ENCODE measurements at regions not wholly inside any gene's neighbourhood (a gene's known extent, or its start where the extent isn't known, plus 50 kb on each side); places are given as distances from the start of the nearest gene placed in this dataset.

DNA sequence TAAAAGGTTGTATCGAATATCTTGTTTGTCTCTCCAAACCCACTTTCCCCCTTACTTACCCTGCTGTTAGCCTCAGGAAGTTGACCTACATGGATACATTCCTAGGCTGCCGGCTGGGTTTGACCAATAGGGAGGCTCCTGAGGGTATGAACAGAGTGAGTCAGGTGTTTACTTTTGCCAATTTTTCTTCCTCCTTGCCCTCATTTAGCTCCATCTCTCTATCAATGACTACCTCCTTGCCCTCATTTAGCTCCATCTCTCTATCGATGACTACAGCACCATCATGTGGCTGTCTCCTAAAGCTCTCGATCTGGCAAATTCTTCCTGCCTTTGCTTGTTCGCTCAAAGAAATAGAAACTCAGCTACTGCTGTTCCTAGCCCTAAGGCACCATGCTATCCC, 571.9 kb upstream of the CRIM1 start:
- Mint-ChIP-seq H3K27ac (no peak overlapping the region), H3K36me3 (ENCODE audit: low read depth) (no peaks in the 10 kb centered on the region), H3K4me3 (no peak overlapping the region), H3K27me3 (no peaks in the 10 kb centered on the region), H3K9me3 (peaks cover 7% of the 10 kb centered on the region), H3K4me1 (no peaks in the 10 kb centered on the region)
- TF ChIP-seq, protein P1, sequence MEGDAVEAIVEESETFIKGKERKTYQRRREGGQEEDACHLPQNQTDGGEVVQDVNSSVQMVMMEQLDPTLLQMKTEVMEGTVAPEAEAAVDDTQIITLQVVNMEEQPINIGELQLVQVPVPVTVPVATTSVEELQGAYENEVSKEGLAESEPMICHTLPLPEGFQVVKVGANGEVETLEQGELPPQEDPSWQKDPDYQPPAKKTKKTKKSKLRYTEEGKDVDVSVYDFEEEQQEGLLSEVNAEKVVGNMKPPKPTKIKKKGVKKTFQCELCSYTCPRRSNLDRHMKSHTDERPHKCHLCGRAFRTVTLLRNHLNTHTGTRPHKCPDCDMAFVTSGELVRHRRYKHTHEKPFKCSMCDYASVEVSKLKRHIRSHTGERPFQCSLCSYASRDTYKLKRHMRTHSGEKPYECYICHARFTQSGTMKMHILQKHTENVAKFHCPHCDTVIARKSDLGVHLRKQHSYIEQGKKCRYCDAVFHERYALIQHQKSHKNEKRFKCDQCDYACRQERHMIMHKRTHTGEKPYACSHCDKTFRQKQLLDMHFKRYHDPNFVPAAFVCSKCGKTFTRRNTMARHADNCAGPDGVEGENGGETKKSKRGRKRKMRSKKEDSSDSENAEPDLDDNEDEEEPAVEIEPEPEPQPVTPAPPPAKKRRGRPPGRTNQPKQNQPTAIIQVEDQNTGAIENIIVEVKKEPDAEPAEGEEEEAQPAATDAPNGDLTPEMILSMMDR (IDR thresholded peaks at IDR 0.05), result no peak
- intact Hi-C loops (cut with micrococcal nuclease), result no loop called here
- POLR2A ChIA-PET, result no interaction called here
- DNase-seq (no peak), ATAC-seq (ENCODE audit: low read depth) (no peak)
- CTCF ChIA-PET, result no interaction called here

DNA sequence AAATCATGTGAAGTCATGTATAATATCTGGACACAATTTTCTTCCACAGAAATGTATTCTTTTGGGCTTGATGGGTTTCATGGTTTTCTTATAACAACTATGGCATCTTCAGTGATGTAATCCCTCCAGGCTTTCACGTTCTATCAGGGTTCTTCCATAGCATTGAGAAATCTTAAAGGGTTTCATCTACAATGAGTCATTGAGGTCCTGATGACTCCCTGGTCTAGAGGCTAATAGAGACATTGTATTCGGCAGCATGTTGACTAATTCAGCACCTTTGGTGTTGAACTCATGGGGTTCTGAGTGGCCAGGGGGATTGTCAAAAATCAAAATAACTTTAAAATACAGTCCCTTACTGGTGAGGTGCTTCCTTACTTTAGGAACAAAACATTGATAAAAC, 614.0 kb upstream of the CRIM1 start:
- no peak overlapping the region for H3K27ac Mint-ChIP-seq
- no peaks in the 10 kb centered on the region for H3K4me1 Mint-ChIP-seq
- H3K27me3 Mint-ChIP-seq, result no peaks in the 10 kb centered on the region
- ChIA-PET CTCF (no interaction called here), POLR2A (no interaction called here)
- no peaks in the 10 kb centered on the region for H3K36me3 Mint-ChIP-seq (ENCODE audit: low read depth)
- H3K4me3 Mint-ChIP-seq, result no peak overlapping the region
- DNase-seq, result no peak
- peaks cover 7% of the 10 kb centered on the region for H3K9me3 Mint-ChIP-seq
- no peak for ATAC-seq (ENCODE audit: low read depth)
- intact Hi-C loops (cut with micrococcal nuclease), result no loop called here
- TF ChIP-seq, protein P1 (IDR thresholded peaks at IDR 0.05), result no peak

DNA sequence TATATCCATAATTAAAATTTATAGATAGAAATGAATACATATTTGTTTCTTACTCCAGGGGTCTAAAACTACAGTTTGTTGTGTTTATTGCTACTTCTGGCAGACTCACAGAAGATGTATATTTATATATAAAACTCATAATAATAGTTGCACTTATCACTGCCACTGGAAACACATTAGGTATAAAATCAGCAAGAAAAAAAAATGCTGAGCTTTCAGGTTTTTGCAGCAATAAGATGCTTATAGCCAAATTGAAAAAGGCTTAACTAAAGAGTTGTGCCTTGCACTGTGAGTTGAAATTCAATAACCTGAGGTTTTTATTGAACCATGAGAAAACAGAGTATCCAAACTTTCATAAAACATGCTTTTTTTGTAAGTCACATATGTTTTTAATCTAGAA, 623.9 kb upstream of the CRIM1 start:
- POLR2A ChIA-PET, result no interaction called here
- no peaks in the 10 kb centered on the region for H3K27me3 Mint-ChIP-seq
- CTCF ChIA-PET, result no interaction called here
- intact Hi-C loops (cut with micrococcal nuclease), result no loop called here
- ATAC-seq (ENCODE audit: low read depth) (no peak), DNase-seq (no peak)
- no peaks in the 10 kb centered on the region for H3K4me1 Mint-ChIP-seq
- no peaks in the 10 kb centered on the region for H3K9me3 Mint-ChIP-seq
- H3K4me3 Mint-ChIP-seq, result no peak overlapping the region
- H3K27ac Mint-ChIP-seq, result no peak overlapping the region
- TF ChIP-seq, protein P1 (IDR thresholded peaks at IDR 0.05), result no peak
- no peaks in the 10 kb centered on the region for H3K36me3 Mint-ChIP-seq (ENCODE audit: low read depth)

DNA sequence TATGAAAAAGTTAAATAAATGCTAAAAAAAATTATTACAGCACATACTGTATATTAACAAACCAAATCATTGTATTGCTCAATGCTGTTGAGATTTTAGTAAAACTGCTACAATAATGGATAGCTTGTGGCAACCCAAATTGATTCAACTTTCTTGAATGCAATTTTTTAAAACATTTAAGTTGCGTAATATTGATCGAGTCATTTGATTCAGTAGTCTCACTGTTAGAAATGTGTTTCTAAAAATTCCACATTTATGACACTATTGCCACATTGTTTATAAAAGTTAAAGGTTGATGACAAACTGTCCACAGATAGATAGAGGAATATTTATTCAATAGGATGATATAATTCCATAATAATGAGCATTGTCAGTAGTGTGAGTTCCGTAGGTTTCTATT, 640.7 kb upstream of the CRIM1 start:
- no peaks in the 10 kb centered on the region for H3K36me3 Mint-ChIP-seq (ENCODE audit: low read depth)
- no peak overlapping the region for H3K4me3 Mint-ChIP-seq
- H3K9me3 Mint-ChIP-seq, result peaks cover 1% of the 10 kb centered on the region
- DNase-seq (no peak), ATAC-seq (ENCODE audit: low read depth) (no peak)
- CTCF ChIA-PET, result no interaction called here
- POLR2A ChIA-PET, result no interaction called here
- intact Hi-C loops (cut with micrococcal nuclease), result no loop called here
- TF ChIP-seq, protein P1 (IDR thresholded peaks at IDR 0.05), result no peak
- H3K4me1 Mint-ChIP-seq, result no peaks in the 10 kb centered on the region
- no peaks in the 10 kb centered on the region for H3K27me3 Mint-ChIP-seq
- no peak overlapping the region for H3K27ac Mint-ChIP-seq

DNA sequence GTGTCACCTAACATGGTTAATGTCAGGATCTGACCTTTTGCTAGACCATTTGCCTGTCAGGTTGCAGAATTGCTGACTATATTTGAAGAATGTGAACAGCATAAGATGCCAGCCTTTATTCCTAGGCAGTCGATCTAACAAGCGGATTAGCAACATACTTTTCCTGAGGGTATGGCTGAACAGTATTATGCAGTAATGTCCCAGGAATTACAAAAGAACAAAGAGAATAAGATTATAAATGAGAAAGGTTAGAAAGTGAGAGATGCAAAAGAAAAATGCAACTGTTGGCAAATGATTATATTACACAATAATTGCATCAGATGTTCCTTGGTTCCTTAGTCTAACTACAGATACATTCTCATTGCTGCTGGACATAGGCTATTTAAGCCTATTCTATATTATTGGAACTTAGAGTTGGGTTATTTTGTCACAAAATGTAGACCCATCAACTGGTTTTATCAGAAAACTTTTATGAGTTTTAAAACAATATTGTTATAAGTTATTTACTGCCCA, 647.1 kb upstream of the CRIM1 start:
- Mint-ChIP-seq H3K27me3 (no peaks in the 10 kb centered on the region), H3K9me3 (no peaks in the 10 kb centered on the region), H3K4me1 (no peaks in the 10 kb centered on the region), H3K27ac (no peak overlapping the region), H3K36me3 (ENCODE audit: low read depth) (no peaks in the 10 kb centered on the region), H3K4me3 (no peak overlapping the region)
- ChIA-PET CTCF (no interaction called here), POLR2A (no interaction called here)
- no peak for DNase-seq
- intact Hi-C loops (cut with micrococcal nuclease), result no loop called here
- ATAC-seq (ENCODE audit: low read depth), result no peak
- TF ChIP-seq, protein P1 (IDR thresholded peaks at IDR 0.05), result no peak

Measured in activated B cell treated with CpG ODN at 0.5 μM for 24 hours (primary cell).